ENCODE measurements at regions not wholly inside any gene's neighbourhood (a gene's known extent, or its start where the extent isn't known, plus 50 kb on each side); places are given as distances from the start of the nearest gene placed in this dataset.

- Histone ChIP-seq H3K27ac (ENCODE audit: low read depth, low read length) (no peak overlapping the region), H2AFZ (ENCODE audit: low read length, unreplicated experiment) (no peak overlapping the region)
Observed at GRCh38 chr11:110031171-110031570, 62.0 kb upstream of the ZC3H12C start.

DNA sequence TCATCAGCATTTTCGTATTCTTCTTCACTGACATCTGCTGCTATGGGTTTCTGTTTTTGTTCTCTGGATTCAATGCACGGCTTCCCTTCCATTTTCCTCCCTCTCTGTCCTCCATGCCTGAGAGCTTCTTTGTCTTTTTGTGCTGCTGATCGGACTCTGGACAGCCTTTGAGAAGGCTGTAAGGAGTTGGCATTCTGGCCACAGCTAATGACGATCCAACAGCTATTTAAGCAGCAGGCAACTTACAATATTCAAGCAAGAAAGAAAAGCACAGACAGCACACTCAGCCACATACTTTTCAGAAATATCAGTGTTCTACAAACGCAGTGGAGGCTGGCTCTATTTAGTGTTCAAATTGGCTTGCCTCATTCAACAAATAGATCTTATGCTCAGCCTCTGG is 60.9 kb upstream of the ZC3H12C start:
- H3K27ac ChIP-seq (ENCODE audit: low read depth, low read length), result no peak overlapping the region
- no peak overlapping the region for H3K4me3 ChIP-seq (ENCODE audit: low read depth, low read length)
- H2AFZ ChIP-seq (ENCODE audit: low read length, unreplicated experiment), result no peak overlapping the region
- H3K36me3 ChIP-seq (ENCODE audit: insufficient read depth, low read length), result no peaks in the 10 kb centered on the region
- no peaks in the 10 kb centered on the region for H3K4me1 ChIP-seq (ENCODE audit: control insufficient read depth, insufficient read depth, low read length, unreplicated experiment)
- H3K79me2 ChIP-seq (ENCODE audit: control insufficient read depth, insufficient read depth, low read length, unreplicated experiment), result no peaks in the 10 kb centered on the region
- no peaks in the 10 kb centered on the region for H3K27me3 ChIP-seq (ENCODE audit: insufficient read depth, low read length)

More at GRCh38 chr11:110031171-110031570, 62.0 kb upstream of the ZC3H12C start:
- no peaks in the 10 kb centered on the region for H3K36me3 ChIP-seq (ENCODE audit: insufficient read depth, low read length)
- H3K4me1 ChIP-seq (ENCODE audit: control insufficient read depth, insufficient read depth, low read length, unreplicated experiment), result no peaks in the 10 kb centered on the region
- no peaks in the 10 kb centered on the region for H3K27me3 ChIP-seq (ENCODE audit: insufficient read depth, low read length)
- H3K4me3 ChIP-seq (ENCODE audit: low read depth, low read length), result no peak overlapping the region
- no peaks in the 10 kb centered on the region for H3K79me2 ChIP-seq (ENCODE audit: control insufficient read depth, insufficient read depth, low read length, unreplicated experiment)

DNA sequence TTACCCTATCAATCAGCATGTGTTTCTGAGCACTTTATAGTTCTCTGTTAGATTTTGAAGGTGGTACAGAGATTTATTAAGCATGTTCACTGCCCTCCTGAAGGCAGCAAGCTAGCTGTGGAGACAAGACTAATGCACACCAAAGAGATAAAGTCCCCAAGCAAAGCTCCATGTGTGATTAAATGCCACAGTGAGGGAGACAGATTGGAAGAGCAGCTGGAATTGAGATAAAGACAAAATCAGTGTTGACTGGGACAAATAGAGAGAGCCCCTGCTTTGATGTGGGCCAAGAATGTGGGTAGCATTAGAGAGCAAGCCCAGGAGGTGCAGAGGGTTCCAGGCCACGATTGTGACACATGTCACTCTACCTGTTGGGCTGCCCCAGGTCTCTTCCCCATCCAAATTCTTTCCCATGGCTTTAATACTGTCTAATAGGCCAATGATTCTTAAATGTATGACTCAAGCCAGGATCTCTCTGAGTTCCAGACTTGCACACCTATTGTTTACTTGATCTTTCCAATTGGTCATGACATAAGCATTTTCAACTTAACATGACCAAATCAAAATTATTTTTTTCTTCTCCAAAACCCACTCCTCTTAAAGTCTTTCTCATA is 60.1 kb upstream of the ZC3H12C start:
- Histone ChIP-seq H3K36me3 (ENCODE audit: insufficient read depth, low read length) (no peaks in the 10 kb centered on the region), H3K27me3 (ENCODE audit: insufficient read depth, low read length) (no peaks in the 10 kb centered on the region), H3K27ac (ENCODE audit: low read depth, low read length) (no peak overlapping the region), H3K79me2 (ENCODE audit: control insufficient read depth, insufficient read depth, low read length, unreplicated experiment) (no peaks in the 10 kb centered on the region), H3K4me1 (ENCODE audit: control insufficient read depth, insufficient read depth, low read length, unreplicated experiment) (no peaks in the 10 kb centered on the region), H3K4me3 (ENCODE audit: low read depth, low read length) (no peak overlapping the region), H2AFZ (ENCODE audit: low read length, unreplicated experiment) (no peak overlapping the region)

- H2AFZ ChIP-seq (ENCODE audit: low read length, unreplicated experiment), result no peak overlapping the region
- H3K27ac ChIP-seq (ENCODE audit: low read depth, low read length), result no peak overlapping the region
- no peaks in the 10 kb centered on the region for H3K4me1 ChIP-seq (ENCODE audit: control insufficient read depth, insufficient read depth, low read length, unreplicated experiment)
- H3K27me3 ChIP-seq (ENCODE audit: insufficient read depth, low read length), result no peaks in the 10 kb centered on the region
- no peaks in the 10 kb centered on the region for H3K79me2 ChIP-seq (ENCODE audit: control insufficient read depth, insufficient read depth, low read length, unreplicated experiment)
- no peaks in the 10 kb centered on the region for H3K36me3 ChIP-seq (ENCODE audit: insufficient read depth, low read length)
- H3K4me3 ChIP-seq (ENCODE audit: low read depth, low read length), result no peak overlapping the region
Observed at GRCh38 chr11:110034806-110035205, 58.4 kb upstream of the ZC3H12C start.

DNA sequence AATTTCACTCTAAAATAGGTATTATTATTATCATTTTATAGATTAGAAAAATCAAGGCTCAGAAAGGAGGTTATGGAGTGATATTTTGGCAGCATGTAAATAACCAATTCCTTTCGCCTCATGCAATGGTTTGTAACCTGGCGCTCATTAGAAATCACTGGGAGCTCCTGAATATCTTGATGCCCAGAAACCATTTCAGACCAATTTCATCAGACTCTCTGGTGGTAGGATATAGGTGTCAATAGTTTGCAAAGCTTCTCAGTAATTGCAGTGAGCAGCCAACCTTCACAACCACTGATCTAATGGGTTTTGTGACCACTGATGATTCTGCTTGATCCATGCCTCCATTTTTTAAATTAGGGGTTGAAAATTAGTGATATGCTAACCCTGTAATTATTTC is 57.8 kb upstream of the ZC3H12C start:
- no peaks in the 10 kb centered on the region for H3K36me3 ChIP-seq (ENCODE audit: insufficient read depth, low read length)
- H3K4me3 ChIP-seq (ENCODE audit: low read depth, low read length), result no peak overlapping the region
- H3K4me1 ChIP-seq (ENCODE audit: control insufficient read depth, insufficient read depth, low read length, unreplicated experiment), result no peaks in the 10 kb centered on the region
- H2AFZ ChIP-seq (ENCODE audit: low read length, unreplicated experiment), result no peak overlapping the region
- H3K79me2 ChIP-seq (ENCODE audit: control insufficient read depth, insufficient read depth, low read length, unreplicated experiment), result no peaks in the 10 kb centered on the region
- no peak overlapping the region for H3K27ac ChIP-seq (ENCODE audit: low read depth, low read length)
- no peaks in the 10 kb centered on the region for H3K27me3 ChIP-seq (ENCODE audit: insufficient read depth, low read length)

- H2AFZ ChIP-seq (ENCODE audit: low read length, unreplicated experiment), result no peak overlapping the region
- no peaks in the 10 kb centered on the region for H3K4me1 ChIP-seq (ENCODE audit: control insufficient read depth, insufficient read depth, low read length, unreplicated experiment)
- no peaks in the 10 kb centered on the region for H3K79me2 ChIP-seq (ENCODE audit: control insufficient read depth, insufficient read depth, low read length, unreplicated experiment)
- no peak overlapping the region for H3K4me3 ChIP-seq (ENCODE audit: low read depth, low read length)
- H3K27ac ChIP-seq (ENCODE audit: low read depth, low read length), result no peak overlapping the region
- H3K36me3 ChIP-seq (ENCODE audit: insufficient read depth, low read length), result no peaks in the 10 kb centered on the region
- no peaks in the 10 kb centered on the region for H3K27me3 ChIP-seq (ENCODE audit: insufficient read depth, low read length)
Observed at GRCh38 chr11:110038201-110038600, 55.0 kb upstream of the ZC3H12C start.

Data from ACC112 (cell line).